Activated CD4-positive, alpha-beta memory T cell treated with anti-CD3 and anti-CD28 coated beads for 36 hours (primary cell): ENCODE measurements at regions not wholly inside any gene's neighbourhood (a gene's known extent, or its start where the extent isn't known, plus 50 kb on each side); places are given as distances from the start of the nearest gene placed in this dataset.

Experiments used
- CTCF ChIA-PET: fragments of 350-600 bp; sonication (Branson Sonifier 250); formaldehyde crosslinking; loops from one replicate; lab custom pipeline; 2021; ENCODE audit warnings: antibody characterized with exemption, inconsistent platforms; lab: Charles Lee
- POLR2A ChIA-PET: fragments of 350-600 bp; sonication (Branson Sonifier 250); formaldehyde crosslinking; loops from one replicate; lab custom pipeline; 2021; ENCODE audit warnings: antibody characterized with exemption; lab: Charles Lee
- DNase-seq: peaks from one replicate; pipeline ENCODE4 v3.0.0-alpha.2; 2020
- H3K27ac Mint-ChIP-seq: one replicate; pipeline ENCODE4 v1.8.0; 2021; ENCODE audit warnings: mixed read lengths
- H3K27me3 Mint-ChIP-seq: one replicate; pipeline ENCODE4 v1.8.0; 2021; ENCODE audit warnings: mixed read lengths
- H3K36me3 Mint-ChIP-seq: one replicate; pipeline ENCODE4 v1.8.0; 2021; ENCODE audit warnings: mixed read lengths
- H3K4me1 Mint-ChIP-seq: one replicate; pipeline ENCODE4 v1.8.0; 2021; ENCODE audit warnings: low read depth, mixed read lengths
- H3K4me3 Mint-ChIP-seq: one replicate; pipeline ENCODE4 v1.8.0; 2021; ENCODE audit warnings: mild to moderate bottlenecking, mixed read lengths
- H3K9me3 Mint-ChIP-seq: one replicate; pipeline ENCODE4 v1.8.0; 2021; ENCODE audit warnings: mixed read lengths
- intact Hi-C: fragments of 100-400 bp; cut with micrococcal nuclease; formaldehyde crosslinking; loops from one replicate; pipeline ENCODE4 v1.15.1; 2023

DNA sequence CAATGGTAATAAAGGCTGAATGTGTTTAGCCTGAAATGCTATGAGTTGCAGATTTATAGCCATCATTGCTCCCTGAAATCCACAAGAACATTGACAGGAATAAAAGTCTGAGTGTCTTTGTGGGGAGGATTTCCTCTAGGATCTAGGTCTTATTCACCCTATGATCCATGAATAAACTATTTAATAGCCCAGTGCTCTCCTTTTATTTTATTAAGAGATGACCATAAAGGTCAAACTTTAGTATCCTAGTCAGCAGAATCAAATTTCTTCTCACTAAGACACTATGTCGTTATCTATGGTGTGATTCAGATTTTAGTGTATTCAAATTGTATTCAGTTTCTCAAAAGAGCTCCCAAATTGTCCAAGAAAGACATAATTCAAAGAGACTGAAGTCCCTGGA lies 67.8 kb upstream of the AKR1E2 start:
- Mint-ChIP-seq H3K9me3 (no peaks in the 10 kb centered on the region), H3K4me1 (no peaks in the 10 kb centered on the region), H3K36me3 (no peaks in the 10 kb centered on the region), H3K27ac (no peak overlapping the region), H3K4me3 (no peak overlapping the region), H3K27me3 (peaks cover 24% of the 10 kb centered on the region)
- ChIA-PET CTCF (interaction anchor here (0.6 to 0.8 kb wide), 3 partner anchors 25 to 1312 kb away, joined by 4 to 5 read pairs (median 4); no protein-coding TSS in a partner anchor), POLR2A (no interaction called here)
- DNase-seq = no peak
- intact Hi-C loops = no loop called here

DNA sequence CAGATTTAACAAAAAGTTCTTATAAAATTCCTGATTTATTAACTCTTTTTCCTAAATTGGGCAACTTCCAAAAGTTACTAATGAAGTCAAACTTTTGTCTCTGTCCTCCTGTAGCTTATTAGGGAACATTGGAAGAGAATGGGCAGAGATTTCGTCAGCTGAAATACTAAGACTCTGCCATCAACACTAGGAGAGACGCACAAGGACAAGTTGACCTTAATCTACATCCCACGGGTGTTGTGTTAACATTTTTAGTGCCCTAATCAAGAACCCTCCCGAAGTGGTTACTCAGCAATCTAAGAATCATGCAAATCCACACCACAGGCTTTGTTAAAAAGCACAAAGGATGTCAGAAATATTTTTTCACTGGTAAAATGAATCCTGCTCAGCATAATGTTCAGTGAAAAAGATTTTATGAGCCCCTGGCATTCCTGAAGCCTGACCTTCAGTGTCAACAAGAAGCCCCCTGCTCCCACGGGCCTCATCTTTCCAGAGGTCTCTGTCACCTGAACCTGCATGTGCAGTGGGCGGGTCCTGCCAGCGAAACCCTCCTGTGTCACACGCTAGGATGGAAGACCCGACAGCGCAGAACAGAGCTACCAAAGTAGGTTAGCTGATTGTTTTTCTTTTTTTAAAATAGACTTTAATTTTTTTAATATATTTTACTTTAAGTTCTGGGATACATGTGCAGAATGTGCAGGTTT lies 70.6 kb upstream of the AKR1E2 start:
- Mint-ChIP-seq H3K4me3 (no peak overlapping the region), H3K27me3 (peaks cover 32% of the 10 kb centered on the region), H3K4me1 (no peaks in the 10 kb centered on the region), H3K36me3 (no peaks in the 10 kb centered on the region), H3K27ac (no peak overlapping the region), H3K9me3 (no peaks in the 10 kb centered on the region)
- ChIA-PET POLR2A (no interaction called here), CTCF (no interaction called here)
- intact Hi-C loops = no loop called here
- DNase-seq = no peak

DNA sequence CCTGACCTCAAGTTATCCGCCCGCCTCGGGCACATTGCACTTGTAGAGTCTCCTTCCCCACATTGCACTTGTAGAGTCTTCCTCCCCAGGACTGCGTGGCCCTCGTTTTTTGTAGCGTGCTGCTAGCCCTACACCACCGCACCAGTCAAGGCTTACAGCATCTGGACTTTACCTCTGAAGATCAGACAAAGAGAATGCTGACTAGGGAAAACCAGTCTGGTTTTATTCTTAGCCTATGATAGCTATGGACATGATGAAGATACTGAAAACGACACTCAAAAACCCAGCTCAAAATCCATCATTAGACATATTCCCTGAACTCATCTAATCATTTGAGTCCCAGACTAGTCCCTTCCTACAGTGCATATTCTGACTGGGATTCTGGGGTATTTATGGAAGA lies 71.9 kb upstream of the AKR1E2 start:
- intact Hi-C loops = no loop called here
- CTCF ChIA-PET = no interaction called here
- no peak for DNase-seq
- H3K4me1 Mint-ChIP-seq = no peaks in the 10 kb centered on the region
- POLR2A ChIA-PET = no interaction called here
- no peaks in the 10 kb centered on the region for H3K9me3 Mint-ChIP-seq
- H3K27me3 Mint-ChIP-seq = peaks cover 35% of the 10 kb centered on the region
- H3K4me3 Mint-ChIP-seq = no peak overlapping the region
- H3K27ac Mint-ChIP-seq = no peak overlapping the region
- no peaks in the 10 kb centered on the region for H3K36me3 Mint-ChIP-seq

GRCh38 chr10:4751211-4751610 lies 74.8 kb upstream of the AKR1E2 start:
- H3K4me3 Mint-ChIP-seq = no peak overlapping the region
- CTCF ChIA-PET = interaction anchor here (0.7 kb wide), 1 partner anchor 29 kb away, joined by 3 read pairs; no protein-coding TSS in a partner anchor
- intact Hi-C loops = no loop called here
- DNase-seq = no peak
- H3K36me3 Mint-ChIP-seq = no peaks in the 10 kb centered on the region
- H3K9me3 Mint-ChIP-seq = no peaks in the 10 kb centered on the region
- H3K27ac Mint-ChIP-seq = no peak overlapping the region
- POLR2A ChIA-PET = no interaction called here
- H3K4me1 Mint-ChIP-seq = no peaks in the 10 kb centered on the region
- peaks cover 26% of the 10 kb centered on the region for H3K27me3 Mint-ChIP-seq

- intact Hi-C loops = no loop called here
- no peak for DNase-seq
- POLR2A ChIA-PET = no interaction called here
- H3K27me3 Mint-ChIP-seq = peaks cover 29% of the 10 kb centered on the region
- H3K36me3 Mint-ChIP-seq = no peaks in the 10 kb centered on the region
- H3K4me3 Mint-ChIP-seq = no peak overlapping the region
- H3K9me3 Mint-ChIP-seq = no peaks in the 10 kb centered on the region
- CTCF ChIA-PET = no interaction called here
- no peak overlapping the region for H3K27ac Mint-ChIP-seq
- H3K4me1 Mint-ChIP-seq = no peaks in the 10 kb centered on the region
Observed at GRCh38 chr10:4749271-4749574, 76.8 kb upstream of the AKR1E2 start.

GRCh38 chr10:4748491-4749270 lies 77.3 kb upstream of the AKR1E2 start:
- POLR2A ChIA-PET = no interaction called here
- H3K27ac Mint-ChIP-seq = no peak overlapping the region
- intact Hi-C loops = no loop called here
- H3K4me1 Mint-ChIP-seq = no peaks in the 10 kb centered on the region
- no peak overlapping the region for H3K4me3 Mint-ChIP-seq
- peaks cover 32% of the 10 kb centered on the region for H3K27me3 Mint-ChIP-seq
- H3K36me3 Mint-ChIP-seq = no peaks in the 10 kb centered on the region
- CTCF ChIA-PET = interaction anchor here (0.5 to 0.6 kb wide), 2 partner anchors 1035 to 1041 kb away, joined by 3 read pairs; no protein-coding TSS in a partner anchor
- no peaks in the 10 kb centered on the region for H3K9me3 Mint-ChIP-seq
- DNase-seq = no peak

DNA sequence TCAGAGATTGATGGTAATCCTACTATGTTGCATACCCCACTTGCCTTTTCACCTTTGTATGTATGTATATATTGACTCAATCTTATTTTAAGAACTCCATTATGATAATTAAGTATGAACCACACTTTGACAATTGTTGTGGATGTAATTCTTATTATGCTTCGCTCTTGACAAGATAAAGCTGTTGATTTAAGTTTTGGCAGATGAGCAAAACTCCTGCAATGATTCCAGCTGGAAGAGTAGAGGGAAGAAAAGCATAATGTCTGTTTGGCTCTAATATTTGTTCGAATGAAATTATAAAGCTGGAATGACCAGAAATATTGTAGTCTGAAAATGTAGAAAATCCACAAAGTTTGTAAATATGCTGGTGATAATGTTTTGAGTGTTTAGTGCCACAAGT lies 83.8 kb upstream of the AKR1E2 start:
- H3K4me3 Mint-ChIP-seq = no peak overlapping the region
- H3K27ac Mint-ChIP-seq = no peak overlapping the region
- no peaks in the 10 kb centered on the region for H3K4me1 Mint-ChIP-seq
- DNase-seq = no peak
- CTCF ChIA-PET = no interaction called here
- no peaks in the 10 kb centered on the region for H3K9me3 Mint-ChIP-seq
- POLR2A ChIA-PET = no interaction called here
- H3K36me3 Mint-ChIP-seq = no peaks in the 10 kb centered on the region
- intact Hi-C loops = no loop called here
- H3K27me3 Mint-ChIP-seq = peaks cover 25% of the 10 kb centered on the region

DNA sequence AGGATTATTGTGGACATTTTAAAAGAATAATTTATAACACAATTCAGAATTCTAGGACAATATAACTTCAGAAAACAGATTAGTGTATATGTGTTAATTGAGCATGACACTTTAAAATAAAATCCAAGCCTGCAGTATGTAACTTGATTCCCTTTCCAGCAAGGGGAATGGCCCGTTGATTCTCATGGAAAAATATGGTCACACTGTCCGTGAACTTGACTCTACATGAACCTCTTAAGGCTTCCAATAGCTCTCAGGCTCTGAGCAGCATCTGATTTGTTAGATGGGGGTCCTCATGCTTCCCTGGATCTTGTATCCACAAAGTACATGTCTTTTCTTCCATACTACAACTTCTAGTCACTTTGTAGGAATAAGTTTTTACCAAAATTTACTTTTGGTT lies 85.5 kb upstream of the AKR1E2 start:
- no peak overlapping the region for H3K27ac Mint-ChIP-seq
- no peaks in the 10 kb centered on the region for H3K4me1 Mint-ChIP-seq
- ChIA-PET POLR2A (no interaction called here), CTCF (no interaction called here)
- H3K27me3 Mint-ChIP-seq = peaks cover 34% of the 10 kb centered on the region
- no peaks in the 10 kb centered on the region for H3K36me3 Mint-ChIP-seq
- H3K9me3 Mint-ChIP-seq = no peaks in the 10 kb centered on the region
- intact Hi-C loops = no loop called here
- no peak for DNase-seq
- H3K4me3 Mint-ChIP-seq = no peak overlapping the region

- ChIA-PET CTCF (no interaction called here), POLR2A (no interaction called here)
- Mint-ChIP-seq H3K36me3 (no peaks in the 10 kb centered on the region), H3K27ac (no peak overlapping the region), H3K4me3 (no peak overlapping the region), H3K9me3 (no peaks in the 10 kb centered on the region), H3K27me3 (peaks cover 18% of the 10 kb centered on the region), H3K4me1 (no peaks in the 10 kb centered on the region)
- no peak for DNase-seq
- intact Hi-C loops = no loop called here
Observed at GRCh38 chr10:4736608-4737007, 89.4 kb upstream of the AKR1E2 start.

- H3K4me1 Mint-ChIP-seq = no peaks in the 10 kb centered on the region
- no peak for DNase-seq
- H3K9me3 Mint-ChIP-seq = no peaks in the 10 kb centered on the region
- H3K27ac Mint-ChIP-seq = no peak overlapping the region
- ChIA-PET CTCF (no interaction called here), POLR2A (no interaction called here)
- no peaks in the 10 kb centered on the region for H3K36me3 Mint-ChIP-seq
- H3K4me3 Mint-ChIP-seq = no peak overlapping the region
- intact Hi-C loops = no loop called here
- H3K27me3 Mint-ChIP-seq = peaks cover 19% of the 10 kb centered on the region
Observed at GRCh38 chr10:4736183-4736582, 89.8 kb upstream of the AKR1E2 start.

- Mint-ChIP-seq H3K27ac (no peak overlapping the region), H3K36me3 (no peaks in the 10 kb centered on the region), H3K4me1 (no peaks in the 10 kb centered on the region), H3K27me3 (peaks cover 18% of the 10 kb centered on the region), H3K4me3 (no peak overlapping the region), H3K9me3 (no peaks in the 10 kb centered on the region)
- no peak for DNase-seq
- intact Hi-C loops = no loop called here
- ChIA-PET CTCF (interaction anchor here (1.1 kb wide), 1 partner anchor 24 kb away, joined by 4 read pairs; no protein-coding TSS in a partner anchor), POLR2A (no interaction called here)
Observed at GRCh38 chr10:4733843-4734224, 92.2 kb upstream of the AKR1E2 start.

- Mint-ChIP-seq H3K4me3 (no peak overlapping the region), H3K9me3 (no peaks in the 10 kb centered on the region), H3K4me1 (no peaks in the 10 kb centered on the region), H3K27me3 (peaks cover 17% of the 10 kb centered on the region), H3K27ac (no peak overlapping the region), H3K36me3 (no peaks in the 10 kb centered on the region)
- ChIA-PET CTCF (interaction anchor here (1.1 kb wide), 1 partner anchor 24 kb away, joined by 4 read pairs; no protein-coding TSS in a partner anchor), POLR2A (no interaction called here)
- intact Hi-C loops = no loop called here
- DNase-seq = peak; percentile 13
Observed at GRCh38 chr10:4733150-4733842, 92.7 kb upstream of the AKR1E2 start.
